Stimulated activated naive CD8-positive, alpha-beta T cell treated with anti-CD3 and anti-CD28 coated beads, Interleukin-15, Interleukin-2, amounts not matched to agents 100 ng/mL and 50 ng/mL, for 24 hours (primary cell): ENCODE measurements at regions not wholly inside any gene's neighbourhood (a gene's known extent, or its start where the extent isn't known, plus 50 kb on each side); places are given as distances from the start of the nearest gene placed in this dataset.
"Not testable (repeated sequence)": the region's sequence is repeated elsewhere in the genome, so short reads cannot be mapped to it uniquely, and the experiment has no call there.

Source experiments
- H3K27ac Mint-ChIP-seq: one replicate; pipeline ENCODE4 v1.8.0; 2021; ENCODE audit warnings: mild to moderate bottlenecking, mixed read lengths
- H3K27me3 Mint-ChIP-seq: one replicate; pipeline ENCODE4 v1.8.0; 2021; ENCODE audit warnings: mixed read lengths
- H3K36me3 Mint-ChIP-seq: one replicate; pipeline ENCODE4 v1.8.0; 2021; ENCODE audit warnings: low read depth, mixed read lengths
- H3K4me1 Mint-ChIP-seq: one replicate; pipeline ENCODE4 v1.8.0; 2021; ENCODE audit warnings: low read depth, mixed read lengths
- H3K4me3 Mint-ChIP-seq: one replicate; pipeline ENCODE4 v1.8.0; 2021; ENCODE audit warnings: mild to moderate bottlenecking, mixed read lengths
- H3K9me3 Mint-ChIP-seq: one replicate; pipeline ENCODE4 v1.8.0; 2021; ENCODE audit warnings: mixed read lengths

DNA sequence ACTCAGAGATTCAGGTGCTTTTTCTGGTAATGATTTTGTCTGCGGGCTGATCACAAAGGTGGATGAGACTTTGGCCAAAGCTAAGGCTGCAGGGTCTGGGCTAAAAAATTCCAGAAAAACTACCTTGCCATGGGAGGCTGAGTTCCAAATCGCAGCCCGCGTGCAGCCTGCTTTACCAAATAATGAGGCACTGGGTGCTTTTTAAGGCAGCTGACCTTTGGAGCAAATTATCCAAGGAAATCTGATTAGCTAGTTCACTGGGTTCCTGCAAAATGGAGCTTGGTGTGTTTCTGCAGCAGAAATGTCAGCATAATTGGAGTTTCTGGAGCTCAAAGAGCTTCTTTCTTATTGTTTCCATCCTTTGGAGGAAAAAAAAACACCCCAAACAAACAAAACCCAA is 156.6 kb downstream of the NPIPA7 start:
- not testable (repeated sequence) for H3K27me3 Mint-ChIP-seq, H3K9me3 Mint-ChIP-seq, H3K4me3 Mint-ChIP-seq, H3K4me1 Mint-ChIP-seq, H3K36me3 Mint-ChIP-seq, H3K27ac Mint-ChIP-seq

DNA sequence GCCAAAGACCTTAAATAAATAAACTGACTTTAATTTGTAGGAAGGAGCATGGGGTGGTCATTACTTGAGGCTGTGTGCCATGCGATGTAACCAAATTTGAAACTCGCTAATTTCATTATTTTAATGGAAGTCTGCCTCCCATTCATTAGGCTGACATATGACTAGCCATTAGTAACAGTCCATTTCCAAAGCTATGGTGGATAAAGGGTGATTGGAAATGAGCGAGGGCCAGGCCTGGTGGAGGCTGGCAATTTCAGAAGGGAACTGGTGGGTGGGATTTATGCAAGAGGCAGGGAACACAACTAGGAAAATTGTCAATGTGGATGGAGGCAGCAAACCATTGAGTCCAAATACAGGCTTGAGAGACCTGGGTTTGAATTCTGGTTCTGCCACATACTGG is 157.2 kb downstream of the NPIPA7 start:
- not testable (repeated sequence) for H3K27ac Mint-ChIP-seq, H3K36me3 Mint-ChIP-seq, H3K4me3 Mint-ChIP-seq, H3K27me3 Mint-ChIP-seq, H3K9me3 Mint-ChIP-seq, H3K4me1 Mint-ChIP-seq

GRCh38 chr16:16549710-16550109 is 170.8 kb downstream of the NPIPA7 start:
- H3K27me3 Mint-ChIP-seq, H3K4me1 Mint-ChIP-seq, H3K36me3 Mint-ChIP-seq, H3K9me3 Mint-ChIP-seq, H3K4me3 Mint-ChIP-seq, H3K27ac Mint-ChIP-seq: not testable (repeated sequence)

DNA sequence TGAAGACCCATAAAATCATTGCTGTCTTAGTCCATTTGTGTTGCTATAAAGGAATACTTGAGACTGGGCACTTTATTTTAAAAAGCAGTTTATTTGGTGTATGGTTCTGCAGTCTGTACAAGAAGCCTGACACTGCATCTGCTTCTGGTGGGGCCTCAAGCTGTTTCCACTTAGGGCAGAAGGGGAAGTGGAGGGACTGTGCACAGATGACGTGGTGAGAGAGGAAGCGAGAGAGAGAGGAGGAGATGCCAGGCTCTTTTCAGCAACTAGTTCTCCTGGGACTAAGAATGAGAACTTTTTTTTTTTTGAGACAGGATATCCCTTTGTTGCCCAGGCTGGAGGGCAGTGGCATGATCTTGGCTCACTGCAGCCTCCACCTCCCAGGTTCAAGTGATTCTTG is 171.9 kb downstream of the NPIPA7 start:
- not testable (repeated sequence) for H3K27me3 Mint-ChIP-seq, H3K36me3 Mint-ChIP-seq, H3K27ac Mint-ChIP-seq, H3K9me3 Mint-ChIP-seq, H3K4me3 Mint-ChIP-seq, H3K4me1 Mint-ChIP-seq

DNA sequence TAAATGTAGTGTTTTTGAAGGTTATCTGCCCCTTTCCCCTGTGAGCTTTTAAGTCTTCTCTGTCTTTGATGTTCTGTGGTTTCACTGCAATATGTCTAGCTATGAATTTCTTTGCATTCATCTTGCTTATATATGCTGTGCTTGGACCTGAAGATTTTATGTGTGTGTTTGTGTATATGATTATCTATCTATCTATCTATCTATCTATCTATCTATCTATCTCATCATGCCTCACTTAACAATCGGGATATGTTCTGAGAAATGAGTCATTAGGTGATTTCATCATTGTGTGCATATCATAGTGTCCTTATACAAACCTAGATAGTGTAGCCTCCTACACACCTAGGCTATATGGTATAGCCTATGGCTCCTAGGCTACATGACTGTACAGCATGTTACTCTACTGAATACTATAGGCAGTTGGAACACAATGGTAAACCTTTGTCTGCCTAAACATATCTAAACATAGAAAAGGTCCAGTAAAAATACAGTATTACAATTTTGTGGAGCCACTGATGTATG is 173.9 kb downstream of the NPIPA7 start:
- not testable (repeated sequence) for H3K4me1 Mint-ChIP-seq, H3K4me3 Mint-ChIP-seq, H3K27me3 Mint-ChIP-seq, H3K9me3 Mint-ChIP-seq, H3K36me3 Mint-ChIP-seq, H3K27ac Mint-ChIP-seq

DNA sequence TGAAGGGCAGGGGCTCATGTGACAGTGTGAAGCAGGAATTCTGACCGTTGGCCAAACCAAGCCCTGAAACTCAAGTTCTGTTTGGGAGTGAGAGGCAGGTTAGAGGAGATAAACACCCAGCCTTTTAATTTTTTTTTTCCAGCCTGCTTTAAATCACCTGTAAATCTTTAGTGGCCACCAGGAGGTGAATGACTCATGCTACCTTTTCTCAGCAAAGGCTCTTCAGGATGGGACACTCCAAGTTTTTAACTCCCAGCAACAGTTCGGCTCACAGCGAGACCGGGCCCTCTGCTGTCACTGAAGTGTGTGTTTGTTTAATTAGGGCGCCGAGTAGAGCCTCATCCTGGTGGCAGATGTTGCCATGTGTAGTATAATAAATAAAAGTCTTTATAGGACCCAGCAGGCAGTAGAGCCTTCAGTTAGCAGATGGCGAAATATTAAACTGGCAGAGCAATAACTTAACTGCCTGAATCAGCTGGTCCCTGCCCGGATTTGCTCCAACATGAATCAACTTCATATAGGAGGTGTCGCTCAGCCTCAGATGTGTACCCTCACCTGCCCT is 180.3 kb downstream of the NPIPA7 start:
- not testable (repeated sequence) for H3K4me1 Mint-ChIP-seq, H3K36me3 Mint-ChIP-seq, H3K4me3 Mint-ChIP-seq, H3K27ac Mint-ChIP-seq, H3K9me3 Mint-ChIP-seq, H3K27me3 Mint-ChIP-seq

GRCh38 chr16:16561532-16561931 is 182.6 kb downstream of the NPIPA7 start:
- H3K27ac Mint-ChIP-seq, H3K9me3 Mint-ChIP-seq, H3K36me3 Mint-ChIP-seq, H3K27me3 Mint-ChIP-seq, H3K4me1 Mint-ChIP-seq, H3K4me3 Mint-ChIP-seq: not testable (repeated sequence)

- not testable (repeated sequence) for H3K27me3 Mint-ChIP-seq, H3K9me3 Mint-ChIP-seq, H3K36me3 Mint-ChIP-seq, H3K4me1 Mint-ChIP-seq, H3K4me3 Mint-ChIP-seq, H3K27ac Mint-ChIP-seq
These were observed 185.0 kb downstream of the NPIPA7 start for GRCh38 chr16:16563962-16564361.

DNA sequence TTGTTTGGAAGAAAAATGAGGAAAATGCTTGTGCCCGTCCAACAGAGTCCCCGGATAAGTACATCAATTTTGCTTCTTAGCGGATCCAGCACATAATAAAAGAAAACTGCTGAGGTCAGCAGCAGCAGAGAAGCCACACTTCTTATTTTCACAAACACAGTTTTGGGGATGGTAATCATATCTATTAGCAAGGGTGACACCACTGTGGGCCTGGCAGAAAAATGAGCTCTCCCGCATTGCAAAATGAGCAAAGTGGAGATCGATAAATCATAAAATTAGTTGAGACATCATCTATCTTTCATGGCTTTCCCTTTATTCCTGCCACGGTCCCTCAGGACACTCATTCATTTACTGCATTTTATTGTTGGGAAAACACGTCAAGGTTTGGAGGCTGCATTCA is 186.4 kb downstream of the NPIPA7 start:
- not testable (repeated sequence) for H3K27ac Mint-ChIP-seq, H3K4me1 Mint-ChIP-seq, H3K9me3 Mint-ChIP-seq, H3K4me3 Mint-ChIP-seq, H3K27me3 Mint-ChIP-seq, H3K36me3 Mint-ChIP-seq

- H3K27me3 Mint-ChIP-seq, H3K4me3 Mint-ChIP-seq, H3K36me3 Mint-ChIP-seq, H3K4me1 Mint-ChIP-seq, H3K9me3 Mint-ChIP-seq, H3K27ac Mint-ChIP-seq: not testable (repeated sequence)
These were observed 191.1 kb downstream of the NPIPA7 start for GRCh38 chr16:16570055-16570454.

DNA sequence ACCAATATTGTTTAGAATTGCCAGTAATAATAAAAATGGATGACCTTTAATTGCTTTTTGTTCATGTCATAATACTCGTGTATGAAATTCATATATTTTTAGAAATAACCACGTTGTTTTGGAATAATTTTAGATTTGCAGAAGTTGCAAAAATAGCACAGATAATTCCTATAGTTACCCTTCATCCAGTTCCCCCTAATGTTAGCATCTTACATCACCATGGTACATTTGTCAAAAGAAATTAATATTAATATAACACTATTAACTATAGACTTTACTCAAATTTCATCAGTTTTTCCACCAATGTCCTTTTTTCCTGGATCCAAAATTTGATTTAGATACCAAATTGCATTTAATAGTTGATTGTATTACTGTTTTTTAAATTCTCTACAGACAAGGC is 191.9 kb downstream of the NPIPA7 start:
- H3K9me3 Mint-ChIP-seq, H3K36me3 Mint-ChIP-seq, H3K27ac Mint-ChIP-seq, H3K4me3 Mint-ChIP-seq, H3K4me1 Mint-ChIP-seq, H3K27me3 Mint-ChIP-seq: not testable (repeated sequence)

- not testable (repeated sequence) for H3K4me1 Mint-ChIP-seq, H3K27ac Mint-ChIP-seq, H3K4me3 Mint-ChIP-seq, H3K36me3 Mint-ChIP-seq, H3K9me3 Mint-ChIP-seq, H3K27me3 Mint-ChIP-seq
These were observed 193.3 kb downstream of the NPIPA7 start for GRCh38 chr16:16572130-16572774.

GRCh38 chr16:16577062-16577461 is 198.1 kb downstream of the NPIPA7 start:
- not testable (repeated sequence) for H3K36me3 Mint-ChIP-seq, H3K4me3 Mint-ChIP-seq, H3K27me3 Mint-ChIP-seq, H3K9me3 Mint-ChIP-seq, H3K4me1 Mint-ChIP-seq, H3K27ac Mint-ChIP-seq

GRCh38 chr16:16578701-16579100 is 199.8 kb downstream of the NPIPA7 start:
- peaks cover 3% of the 10 kb centered on the region for H3K27me3 Mint-ChIP-seq
- H3K4me3 Mint-ChIP-seq = no peak overlapping the region
- no peaks in the 10 kb centered on the region for H3K4me1 Mint-ChIP-seq
- H3K36me3 Mint-ChIP-seq = no peaks in the 10 kb centered on the region
- no peak overlapping the region for H3K27ac Mint-ChIP-seq
- no peaks in the 10 kb centered on the region for H3K9me3 Mint-ChIP-seq

- H3K9me3 Mint-ChIP-seq, H3K4me3 Mint-ChIP-seq, H3K36me3 Mint-ChIP-seq, H3K4me1 Mint-ChIP-seq, H3K27ac Mint-ChIP-seq, H3K27me3 Mint-ChIP-seq: not testable (repeated sequence)
These were observed 204.0 kb downstream of the NPIPA7 start for GRCh38 chr16:16582916-16583315.

DNA sequence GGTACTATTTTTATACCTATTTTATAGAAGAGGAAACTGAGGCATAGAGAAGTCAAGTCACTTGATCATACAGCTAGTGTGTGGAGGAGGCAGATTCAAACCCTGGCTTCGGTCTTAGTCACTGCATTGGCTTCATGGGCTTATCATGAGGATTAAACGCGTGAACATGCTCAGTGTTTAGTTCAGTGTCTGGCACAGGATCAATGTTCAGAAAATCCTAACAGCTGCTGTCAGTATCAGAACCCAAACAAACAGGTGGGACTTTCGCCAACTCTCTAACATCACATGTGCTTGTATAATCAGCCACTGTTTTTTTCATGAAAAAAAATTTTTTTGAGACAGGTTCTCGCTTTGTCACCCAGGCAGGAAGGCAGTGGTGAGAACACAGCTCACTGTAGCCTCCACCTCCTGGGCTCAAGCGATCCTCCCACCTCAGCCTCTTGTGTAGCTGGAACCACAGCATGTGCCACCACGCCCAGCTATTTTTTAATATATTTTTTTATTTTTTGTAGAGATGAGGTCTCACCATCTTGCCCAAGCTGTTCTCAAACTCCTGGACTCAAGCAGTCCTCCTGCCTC is 207.2 kb downstream of the NPIPA7 start:
- H3K27me3 Mint-ChIP-seq, H3K4me1 Mint-ChIP-seq, H3K27ac Mint-ChIP-seq, H3K9me3 Mint-ChIP-seq, H3K4me3 Mint-ChIP-seq, H3K36me3 Mint-ChIP-seq: not testable (repeated sequence)
